A673 (cell line): ENCODE measurements at regions not wholly inside any gene's neighbourhood (a gene's known extent, or its start where the extent isn't known, plus 50 kb on each side); places are given as distances from the start of the nearest gene placed in this dataset.

Source experiments
- BruUV-seq: library from RNA; stranded (reverse); fragments of 400-500 nt; replicated peaks from 2 replicates; lab custom pipeline; 2021; lab: Mats Ljungman, UMichigan
- CTCF ChIA-PET: fragments of 300-600 bp; sonication (Branson Sonifier 250); formaldehyde crosslinking; loops from one replicate; lab custom pipeline; 2022; ENCODE audit warnings: antibody characterized with exemption; lab: Charles Lee
- POLR2A ChIA-PET: fragments of 300-600 bp; sonication (Branson Sonifier 250); formaldehyde crosslinking; loops from one replicate; lab custom pipeline; 2022; ENCODE audit warnings: antibody characterized with exemption; ENCODE audit not compliant: low non-redundant PET; lab: Charles Lee
- DNase-seq: peaks from one replicate; pipeline ENCODE4 v3.0.0-alpha.2; 2015; ENCODE audit warnings: low spot score
- H3K27ac ChIP-seq: fragments of 200-600 bp; sonication (generic); 2 replicates; pipeline ENCODE4 v1.5.1; 2016; ENCODE audit warnings: mixed run types, low read depth, mild to moderate bottlenecking, mixed read lengths, antibody characterized with exemption, low read length; ENCODE audit not compliant: poor library complexity, severe bottlenecking
- H3K27me3 ChIP-seq: fragments of 200-600 bp; sonication (generic); replicated peaks from 2 replicates; pipeline ENCODE4 v1.6.1; 2017; ENCODE audit warnings: mixed run types, low read depth, mild to moderate bottlenecking, mixed read lengths, antibody characterized with exemption, low read length; ENCODE audit not compliant: insufficient read depth, poor library complexity
- H3K36me3 ChIP-seq: fragments of 200-600 bp; sonication (generic); 2 replicates; pipeline ENCODE4 v1.6.1; 2016; ENCODE audit warnings: mixed run types, mild to moderate bottlenecking, mixed read lengths, antibody characterized with exemption, low read length; ENCODE audit not compliant: insufficient read depth, poor library complexity, severe bottlenecking
- H3K4me1 ChIP-seq: fragments of 200-600 bp; sonication (generic); 2 replicates; pipeline ENCODE4 v1.6.1; 2017; ENCODE audit warnings: mixed run types, mild to moderate bottlenecking, mixed read lengths, antibody characterized with exemption, low read length; ENCODE audit not compliant: insufficient read depth, poor library complexity, severe bottlenecking
- H3K4me3 ChIP-seq: fragments of 200-600 bp; sonication (generic); 2 replicates; pipeline ENCODE4 v1.5.1; 2016; ENCODE audit warnings: low read depth, mixed run types, mild to moderate bottlenecking, mixed read lengths, low read length; ENCODE audit not compliant: poor library complexity, severe bottlenecking
- H3K9me3 ChIP-seq: fragments of 200-600 bp; sonication (generic); 2 replicates; pipeline ENCODE4 v1.6.1; 2016; ENCODE audit warnings: mixed run types, low read depth, mild to moderate bottlenecking, mixed read lengths, antibody characterized with exemption, low read length; ENCODE audit not compliant: poor library complexity, severe bottlenecking
- EZH2 ChIP-seq: fragments of 200-600 bp; sonication (generic); IDR thresholded peaks from 2 replicates; pipeline ENCODE4 v1.6.1; 2017; ENCODE audit warnings: borderline replicate concordance, low read depth, mild to moderate bottlenecking, mixed read lengths, antibody characterized with exemption, low read length; ENCODE audit not compliant: poor library complexity, severe bottlenecking
- intact Hi-C: fragments of 100-400 bp; cut with micrococcal nuclease; formaldehyde crosslinking; loops from one replicate; pipeline ENCODE4 v1.10.0; 2022; ENCODE audit not compliant: unreplicated experiment
- TF ChIP-seq, protein P1 (sequence below): fragments of 300-800, 200-600 bp; sonication (generic); conservative IDR thresholded peaks from 2 replicates; pipeline ENCODE4 v1.5.1; 2017; ENCODE audit warnings: low read depth, mild to moderate bottlenecking, antibody characterized with exemption, low read length, moderate library complexity, mixed read lengths

DNA sequence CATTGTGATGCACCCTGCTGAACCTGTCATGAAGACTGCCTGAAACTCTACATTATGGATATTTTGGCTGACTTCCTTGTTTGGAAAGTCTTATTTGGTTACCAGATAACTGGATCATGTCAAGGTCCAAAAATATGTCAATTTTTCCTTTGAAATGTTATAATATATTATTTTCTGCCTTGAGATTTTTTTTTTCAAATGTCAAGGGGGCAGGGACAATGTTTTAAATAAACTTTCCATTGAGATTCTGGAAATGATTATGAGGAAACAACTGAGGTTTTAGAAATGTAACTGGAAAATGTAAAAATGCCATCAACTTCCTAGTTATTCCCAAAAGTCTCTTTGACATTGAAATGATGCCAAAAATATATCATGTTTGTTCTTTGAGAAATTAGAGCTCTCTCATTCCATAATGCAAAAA is 117.0 kb downstream of the RFC3 start:
- no peaks in the 10 kb centered on the region for H3K27me3 ChIP-seq
- DNase-seq, result no peak
- no peak overlapping the region for H3K27ac ChIP-seq
- no peaks in the 10 kb centered on the region for H3K9me3 ChIP-seq
- H3K36me3 ChIP-seq, result no peaks in the 10 kb centered on the region
- ChIA-PET CTCF (no interaction called here), POLR2A (no interaction called here)
- TF ChIP-seq, protein P1, sequence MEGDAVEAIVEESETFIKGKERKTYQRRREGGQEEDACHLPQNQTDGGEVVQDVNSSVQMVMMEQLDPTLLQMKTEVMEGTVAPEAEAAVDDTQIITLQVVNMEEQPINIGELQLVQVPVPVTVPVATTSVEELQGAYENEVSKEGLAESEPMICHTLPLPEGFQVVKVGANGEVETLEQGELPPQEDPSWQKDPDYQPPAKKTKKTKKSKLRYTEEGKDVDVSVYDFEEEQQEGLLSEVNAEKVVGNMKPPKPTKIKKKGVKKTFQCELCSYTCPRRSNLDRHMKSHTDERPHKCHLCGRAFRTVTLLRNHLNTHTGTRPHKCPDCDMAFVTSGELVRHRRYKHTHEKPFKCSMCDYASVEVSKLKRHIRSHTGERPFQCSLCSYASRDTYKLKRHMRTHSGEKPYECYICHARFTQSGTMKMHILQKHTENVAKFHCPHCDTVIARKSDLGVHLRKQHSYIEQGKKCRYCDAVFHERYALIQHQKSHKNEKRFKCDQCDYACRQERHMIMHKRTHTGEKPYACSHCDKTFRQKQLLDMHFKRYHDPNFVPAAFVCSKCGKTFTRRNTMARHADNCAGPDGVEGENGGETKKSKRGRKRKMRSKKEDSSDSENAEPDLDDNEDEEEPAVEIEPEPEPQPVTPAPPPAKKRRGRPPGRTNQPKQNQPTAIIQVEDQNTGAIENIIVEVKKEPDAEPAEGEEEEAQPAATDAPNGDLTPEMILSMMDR, result no peak
- TF ChIP-seq EZH2, result no peak
- BruUV-seq, result no TSS peak
- H3K4me3 ChIP-seq, result no peak overlapping the region
- no peaks in the 10 kb centered on the region for H3K4me1 ChIP-seq
- intact Hi-C loops, result loop anchor here (5.0 kb wide), 1 partner anchor 142 kb away; no protein-coding TSS in a partner anchor

DNA sequence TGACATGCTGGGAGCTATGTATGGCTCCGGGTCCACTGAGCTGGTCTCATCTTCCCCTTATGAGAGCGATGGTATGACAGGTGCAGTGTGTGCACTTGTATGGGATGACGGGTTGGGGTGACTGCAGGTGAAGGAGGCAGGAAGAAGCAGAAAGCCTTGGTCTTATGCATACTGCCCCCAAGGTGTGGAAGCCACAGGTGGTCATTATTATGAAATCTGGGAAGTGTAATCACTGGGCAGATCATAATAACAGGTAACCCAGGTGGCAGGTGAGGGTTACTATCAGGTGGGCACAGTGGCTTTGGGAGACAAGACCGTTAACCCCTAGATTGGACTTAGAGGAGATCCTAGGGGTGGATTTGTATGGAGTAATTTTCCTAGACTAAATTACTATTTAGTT is 118.0 kb downstream of the RFC3 start:
- TF ChIP-seq, protein P1, result no peak
- no peak for TF ChIP-seq EZH2
- intact Hi-C loops, result no loop called here
- CTCF ChIA-PET, result interaction anchor here (0.6 kb wide), 1 partner anchor 1295 kb away, joined by 3 read pairs; no protein-coding TSS in a partner anchor
- POLR2A ChIA-PET, result no interaction called here
- H3K4me1 ChIP-seq, result no peaks in the 10 kb centered on the region
- BruUV-seq, result no TSS peak
- H3K27ac ChIP-seq, result no peak overlapping the region
- no peaks in the 10 kb centered on the region for H3K9me3 ChIP-seq
- no peaks in the 10 kb centered on the region for H3K36me3 ChIP-seq
- no peak for DNase-seq
- H3K27me3 ChIP-seq, result no peaks in the 10 kb centered on the region
- H3K4me3 ChIP-seq, result no peak overlapping the region

DNA sequence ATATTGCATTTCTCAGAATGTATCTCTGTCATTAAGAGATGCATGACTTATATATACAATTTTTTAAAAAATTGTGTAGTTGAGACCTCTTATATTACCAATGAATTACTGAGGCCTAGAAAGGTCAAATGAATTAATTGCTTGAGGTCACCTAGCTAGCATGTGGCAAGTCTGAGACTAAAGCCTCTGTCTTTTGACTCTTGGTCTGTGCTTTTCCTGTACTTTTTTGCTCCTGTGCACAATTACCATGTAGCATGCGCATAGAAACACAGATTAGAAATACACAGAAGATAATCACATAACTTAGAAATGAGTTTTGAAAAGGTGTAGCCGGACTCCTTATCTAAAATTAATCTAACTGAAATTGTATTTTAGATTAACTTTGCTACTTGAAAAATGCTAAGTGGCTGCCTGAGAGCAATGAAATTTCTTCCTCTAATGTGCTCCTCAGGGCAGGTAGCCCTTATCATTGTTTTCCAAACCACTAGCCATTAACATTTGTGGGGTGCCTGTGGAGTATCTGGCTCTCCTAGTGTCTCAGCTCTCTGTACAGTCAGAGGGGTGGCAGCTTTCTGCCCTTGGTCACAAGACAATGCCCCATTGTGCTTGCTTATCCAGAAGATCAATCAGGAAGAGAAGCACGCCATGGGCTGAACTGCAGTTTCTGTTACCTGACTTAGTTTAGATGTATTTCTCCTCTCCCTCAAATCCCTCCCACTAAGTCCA is 119.6 kb downstream of the RFC3 start:
- no TSS peak for BruUV-seq
- H3K4me3 ChIP-seq, result no peak overlapping the region
- no peaks in the 10 kb centered on the region for H3K27me3 ChIP-seq
- POLR2A ChIA-PET, result no interaction called here
- H3K4me1 ChIP-seq, result no peaks in the 10 kb centered on the region
- H3K27ac ChIP-seq, result no peak overlapping the region
- CTCF ChIA-PET, result no interaction called here
- TF ChIP-seq, protein P1, result no peak
- TF ChIP-seq EZH2, result no peak
- no peaks in the 10 kb centered on the region for H3K9me3 ChIP-seq
- intact Hi-C loops, result no loop called here
- H3K36me3 ChIP-seq, result no peaks in the 10 kb centered on the region
- DNase-seq, result no peak
